ENCODE measurements at regions not wholly inside any gene's neighbourhood (a gene's known extent, or its start where the extent isn't known, plus 50 kb on each side); places are given as distances from the start of the nearest gene placed in this dataset.
A peak's percentile ranks its signal among the peaks of the same experiment; 100 is the strongest.

DNA sequence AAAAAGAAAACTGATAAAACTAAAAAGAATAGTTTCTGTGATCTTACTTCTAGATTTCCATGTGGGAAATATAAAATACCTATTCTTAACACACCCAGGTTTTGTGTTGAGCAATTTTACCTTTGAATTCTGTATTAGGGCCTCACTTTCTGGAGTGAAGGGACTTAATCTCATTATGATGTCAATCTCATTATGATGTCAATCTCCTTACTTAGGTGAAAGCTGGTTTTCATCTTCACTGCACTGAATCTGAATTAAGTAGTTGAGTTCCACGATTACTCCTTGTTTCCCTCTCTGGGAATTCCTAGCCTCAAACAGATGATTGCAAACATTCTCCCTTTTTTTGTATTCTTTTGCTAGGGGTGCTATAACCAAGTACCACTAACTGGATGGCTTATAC lies 1367.2 kb downstream of the EFNB2 start:
- DNase-seq = no peak

DNA sequence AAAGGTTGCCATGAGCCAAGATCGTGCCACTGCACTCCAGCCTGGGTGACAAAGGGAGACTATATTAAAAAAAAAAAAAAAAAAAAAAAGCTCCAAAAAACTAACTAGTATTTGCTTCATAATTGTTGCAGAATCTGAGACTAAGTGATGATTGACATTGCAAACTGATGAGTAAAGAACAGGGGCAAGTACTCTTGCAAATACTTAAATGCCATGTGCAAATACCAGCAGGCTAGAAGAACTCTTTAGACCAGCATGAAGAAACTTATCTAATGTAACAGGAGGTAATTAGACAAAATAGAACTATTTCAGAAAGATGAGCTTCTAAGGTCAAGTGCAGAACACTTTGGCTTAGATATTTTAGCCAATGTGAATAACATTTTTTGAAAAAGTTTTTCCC lies 1368.1 kb downstream of the EFNB2 start:
- DNase-seq = no peak

- no peak for DNase-seq
These were observed 1369.9 kb downstream of the EFNB2 start for GRCh38 chr13:105165449-105166125.

DNA sequence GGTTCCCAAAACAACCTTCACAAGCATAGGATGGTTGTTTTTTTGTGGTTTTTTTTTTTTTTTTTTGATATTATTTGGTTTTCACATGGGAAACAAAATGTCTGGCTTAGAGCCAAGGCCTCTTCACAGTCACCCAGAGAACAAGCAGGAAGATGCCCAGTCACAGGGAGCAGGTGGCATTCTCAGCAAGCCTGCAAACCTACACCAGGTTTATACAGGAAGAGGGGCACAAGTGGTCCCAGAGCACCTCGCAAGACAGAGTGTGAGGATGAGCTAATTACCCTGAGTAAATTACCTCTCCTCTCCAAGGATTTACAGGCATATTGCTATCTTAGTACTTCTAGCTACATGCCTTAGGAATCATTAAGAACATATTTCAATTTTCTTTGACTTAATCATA lies 1375.6 kb downstream of the EFNB2 start:
- no peak for DNase-seq

GRCh38 chr13:105153611-105154010 lies 1381.9 kb downstream of the EFNB2 start:
- no peak for DNase-seq

DNA sequence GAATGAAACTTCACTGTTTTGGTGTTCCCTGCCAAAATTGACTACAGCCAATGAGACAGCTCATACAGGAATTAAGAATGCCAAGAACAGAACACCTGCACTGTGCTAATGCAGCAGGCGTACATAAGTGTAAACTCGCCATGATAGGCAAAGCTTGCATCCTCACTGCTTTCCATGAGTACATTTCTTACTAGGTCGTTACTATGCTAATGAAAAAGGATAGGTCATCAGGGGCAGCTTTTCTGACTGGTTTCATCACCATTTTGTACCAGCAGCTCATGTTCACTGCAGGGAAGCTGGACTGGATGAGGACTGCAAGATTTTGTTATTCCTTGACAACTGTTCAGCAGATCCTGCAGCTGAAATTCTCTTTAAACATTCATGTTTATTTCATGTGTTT lies 1383.8 kb downstream of the EFNB2 start:
- DNase-seq = no peak

DNA sequence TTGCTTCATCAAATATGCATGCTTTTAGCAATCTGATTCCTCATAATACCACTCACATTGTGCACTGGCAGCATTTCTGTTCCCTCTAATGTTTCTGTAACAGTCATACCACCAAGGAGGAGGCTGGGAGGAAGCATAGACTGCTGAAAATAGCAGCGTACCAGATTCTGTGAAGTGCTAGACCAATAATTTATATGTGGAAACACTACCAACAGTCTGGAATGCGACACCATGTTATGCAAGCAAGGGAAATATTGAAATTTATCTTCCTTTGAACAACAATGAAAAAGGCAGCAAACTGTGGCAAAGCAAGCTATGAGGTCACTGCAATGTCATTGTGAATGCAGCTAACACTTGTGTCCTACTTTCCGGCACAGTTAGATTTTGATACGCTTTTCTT lies 1388.0 kb downstream of the EFNB2 start:
- DNase-seq = no peak

DNA sequence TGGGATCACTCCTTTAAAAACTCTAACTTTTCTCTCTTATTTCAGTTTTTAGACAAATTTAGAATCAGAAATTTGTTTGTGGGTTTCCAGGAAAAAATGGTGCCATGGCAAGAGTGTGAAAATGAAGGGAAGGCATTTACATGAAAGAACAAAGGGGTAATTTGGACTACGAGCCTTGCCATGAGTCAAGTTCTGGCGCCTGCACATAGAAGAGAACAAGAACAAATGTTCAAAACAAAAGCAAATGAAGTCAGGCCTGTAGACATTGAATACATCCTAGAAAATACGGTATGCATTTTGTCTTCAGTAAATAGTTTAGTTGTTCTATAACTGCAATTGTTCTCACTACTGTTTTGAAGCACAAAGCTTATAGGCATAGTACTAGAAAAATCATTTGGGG lies 1390.5 kb downstream of the EFNB2 start:
- no peak for DNase-seq

DNA sequence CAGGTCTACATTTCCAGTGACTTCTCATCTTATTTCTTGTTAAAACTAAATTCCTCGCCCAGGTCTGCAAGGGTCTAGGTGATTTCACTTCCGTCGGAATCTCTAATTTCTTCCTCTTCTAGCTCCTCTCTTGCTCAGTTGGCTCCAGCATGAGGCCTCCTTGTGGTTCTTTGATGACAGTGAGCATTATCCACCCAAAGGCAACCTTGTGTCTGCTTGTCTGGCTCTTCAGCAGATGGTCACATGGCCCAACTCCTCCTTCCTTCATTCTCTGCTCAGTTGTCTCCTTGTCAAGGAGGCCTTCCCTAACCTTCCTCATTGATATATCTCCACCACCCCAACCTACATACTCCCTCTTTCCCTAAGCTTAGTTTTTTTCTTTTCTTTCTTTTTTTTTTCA lies 1391.4 kb downstream of the EFNB2 start:
- DNase-seq = no peak

GRCh38 chr13:105142556-105142955 lies 1392.9 kb downstream of the EFNB2 start:
- DNase-seq = no peak

DNA sequence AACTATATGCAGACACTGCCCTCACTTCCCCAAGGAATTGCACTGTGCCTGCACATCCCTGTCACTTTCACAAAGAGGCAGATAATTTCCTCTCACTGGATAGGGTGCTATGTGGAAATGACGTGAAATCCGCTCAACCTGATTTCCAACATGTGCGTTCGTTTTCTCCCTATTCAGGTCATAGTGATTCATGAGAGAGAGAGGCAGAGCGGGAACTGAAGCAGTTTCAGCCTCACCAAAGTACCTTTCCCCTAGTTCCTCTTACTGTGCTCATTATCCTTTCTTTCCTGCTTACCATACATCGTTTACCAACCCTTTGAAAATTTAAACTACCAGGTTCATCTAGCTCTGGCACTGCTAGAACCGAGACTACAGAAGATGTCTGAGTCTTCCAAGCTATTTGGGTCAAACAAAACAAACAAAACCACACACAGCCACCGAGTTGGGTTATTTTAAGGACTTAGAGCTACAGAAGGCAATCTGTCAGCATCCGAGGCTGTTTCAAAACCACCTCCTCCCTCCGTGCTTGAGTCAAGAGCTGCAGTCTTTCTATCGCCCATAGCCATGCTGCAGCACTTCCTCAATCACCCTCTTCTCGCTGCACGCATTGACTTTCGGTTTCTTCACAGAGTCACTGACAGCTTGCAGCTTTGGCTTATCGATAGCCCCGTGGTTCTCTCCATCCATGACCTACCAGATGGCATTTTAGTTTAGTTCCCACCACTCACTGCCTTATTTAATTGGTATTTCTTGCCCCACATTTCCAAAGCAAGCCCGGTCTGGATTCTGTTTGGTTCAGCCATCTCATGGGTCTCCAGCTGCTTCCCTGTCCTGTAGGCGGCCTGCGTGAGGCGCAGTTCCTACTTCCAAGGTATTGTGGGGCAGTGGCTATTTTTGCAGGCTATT lies 1395.8 kb downstream of the EFNB2 start:
- DNase-seq = peak; percentile 14 to 83 (median 23)

GRCh38 chr13:105139048-105139379 lies 1396.4 kb downstream of the EFNB2 start:
- no peak for DNase-seq

DNA sequence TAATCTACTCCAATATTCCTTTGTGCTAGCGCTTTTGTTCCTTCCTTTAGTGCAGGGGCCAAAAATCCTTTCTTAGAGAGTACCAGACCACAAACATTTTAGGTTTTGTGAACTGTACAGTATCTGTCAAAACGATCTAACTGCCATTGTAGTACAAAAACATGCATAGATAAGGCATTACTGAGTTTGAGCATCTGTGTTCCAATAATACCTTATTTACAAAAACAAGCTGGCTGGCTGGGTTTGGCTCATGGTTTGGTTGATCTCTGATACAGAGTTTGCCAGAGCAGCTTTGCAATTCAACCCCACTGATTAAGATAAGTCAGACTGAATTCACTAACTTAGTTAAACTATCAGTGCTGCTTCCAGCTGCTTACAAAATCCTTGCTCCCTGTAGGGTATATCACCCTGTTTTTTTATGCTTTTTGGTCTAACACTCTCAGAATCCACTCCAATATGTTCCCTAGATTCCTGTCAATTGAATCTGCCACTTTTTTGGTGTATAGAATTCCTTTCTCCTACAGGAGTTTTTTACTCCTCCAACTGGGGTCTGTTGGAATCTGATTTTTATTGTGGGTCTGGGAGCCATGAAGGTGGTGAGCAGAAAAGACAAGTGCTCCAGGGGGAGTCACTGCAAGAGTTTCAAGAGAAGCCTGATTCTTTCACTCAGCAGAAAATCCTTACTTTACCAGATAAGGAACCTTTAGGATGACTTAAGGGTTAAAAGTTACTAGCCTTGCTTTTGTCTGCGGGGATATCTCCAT lies 1399.4 kb downstream of the EFNB2 start:
- no peak for DNase-seq

GRCh38 chr13:105127732-105128131 lies 1407.7 kb downstream of the EFNB2 start:
- DNase-seq = no peak

- no peak for DNase-seq
These were observed 1414.2 kb downstream of the EFNB2 start for GRCh38 chr13:105121221-105121620.

DNA sequence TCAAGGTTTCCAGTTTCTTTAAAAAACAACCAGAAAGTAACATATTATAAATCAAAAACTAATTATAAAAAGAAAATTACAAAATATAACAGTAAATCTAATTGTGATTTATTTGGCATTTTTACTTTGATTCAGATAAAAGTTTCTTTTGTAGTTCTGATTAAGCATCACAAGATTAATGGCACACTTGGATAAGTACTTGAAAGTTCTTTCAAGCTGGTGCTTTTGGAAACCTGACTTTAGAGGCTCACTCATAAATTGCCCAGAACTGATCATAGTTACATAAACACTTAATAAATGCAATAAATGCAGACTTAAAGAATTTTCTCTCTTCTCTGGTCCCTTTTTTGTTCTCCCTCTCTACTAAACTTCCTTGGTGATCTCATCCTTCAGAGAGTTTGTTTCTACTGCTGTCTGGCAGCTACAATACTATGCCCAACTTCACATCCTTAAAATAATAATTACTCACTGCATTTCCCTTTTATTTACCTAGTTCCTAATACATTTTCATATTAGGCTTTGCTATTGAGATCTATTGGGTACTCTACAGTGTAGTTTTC lies 1417.0 kb downstream of the EFNB2 start:
- no peak for DNase-seq

DNA sequence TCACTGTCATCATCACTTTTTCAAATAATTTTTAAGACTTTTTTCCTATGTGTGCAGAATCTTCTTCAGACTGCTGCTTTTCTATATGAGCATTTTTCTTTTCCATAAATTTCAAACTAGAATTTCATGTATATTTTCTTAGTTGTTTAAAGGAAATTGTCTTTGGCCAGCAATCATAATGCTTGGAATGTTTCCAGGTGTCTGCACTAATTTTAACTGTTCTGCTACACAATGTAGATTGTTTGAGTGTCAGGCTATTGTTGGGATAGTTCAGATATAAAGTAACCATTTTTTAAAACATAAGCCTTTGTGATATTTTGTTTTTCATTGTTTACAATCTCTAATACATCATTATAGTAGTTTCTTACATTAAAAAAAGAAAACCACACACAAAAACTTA lies 1418.5 kb downstream of the EFNB2 start:
- no peak for DNase-seq

GRCh38 chr13:105112561-105112960 lies 1422.9 kb downstream of the EFNB2 start:
- no peak for DNase-seq

- DNase-seq = no peak
These were observed 1427.7 kb downstream of the EFNB2 start for GRCh38 chr13:105107781-105108180.

- no peak for DNase-seq
These were observed 1430.0 kb downstream of the EFNB2 start for GRCh38 chr13:105105471-105105870.

- DNase-seq = no peak
These were observed 1437.9 kb downstream of the EFNB2 start for GRCh38 chr13:105097521-105097920.

GRCh38 chr13:105089858-105090643 lies 1445.4 kb downstream of the EFNB2 start:
- no peak for DNase-seq
